ENCODE measurements at regions not wholly inside any gene's neighbourhood (a gene's known extent, or its start where the extent isn't known, plus 50 kb on each side); places are given as distances from the start of the nearest gene placed in this dataset.

- TF ChIP-seq POLR2A (IDR thresholded peaks at IDR 0.05; ENCODE audit: extremely low read depth, insufficient read length) (no peak), CTCF (IDR thresholded peaks at IDR 0.05; ENCODE audit: low read depth, low read length) (no peak), MYC (IDR thresholded peaks at IDR 0.05; ENCODE audit: low read depth, low read length) (no peak), MAX (IDR thresholded peaks at IDR 0.05; ENCODE audit: low read depth, low read length) (no peak)
These were observed 170.6 kb downstream of the KCTD12 start for GRCh38 chr13:76715621-76716020.
